Ishikawa (cell line): ENCODE measurements at regions not wholly inside any gene's neighbourhood (a gene's known extent, or its start where the extent isn't known, plus 50 kb on each side); places are given as distances from the start of the nearest gene placed in this dataset.

Experiments used
- CEBPB ChIP-seq: IDR thresholded peaks from 2 replicates; pipeline ENCODE4 v1.6.1; 2012
- CREB1 ChIP-seq: IDR thresholded peaks from 2 replicates; pipeline ENCODE4 v1.6.1; 2012; ENCODE audit warnings: low read depth
- EGR1 ChIP-seq: IDR thresholded peaks from 2 replicates; pipeline ENCODE4 v1.6.1; 2012
- EP300 ChIP-seq: IDR thresholded peaks from 2 replicates; pipeline ENCODE4 v1.6.1; 2012; ENCODE audit warnings: borderline replicate concordance
- FOXM1 ChIP-seq: IDR thresholded peaks from 2 replicates; pipeline ENCODE4 v1.6.1; 2012; ENCODE audit warnings: low read depth, borderline replicate concordance
- MAX ChIP-seq: IDR thresholded peaks from 2 replicates; pipeline ENCODE4 v1.6.1; 2012
- NFIC ChIP-seq: IDR thresholded peaks from 2 replicates; pipeline ENCODE4 v1.6.1; 2012
- RAD21 ChIP-seq: IDR thresholded peaks from 2 replicates; pipeline ENCODE4 v1.6.1; 2012; ENCODE audit warnings: low read depth
- REST ChIP-seq: IDR thresholded peaks from 2 replicates; pipeline ENCODE4 v1.6.1; 2012; ENCODE audit warnings: low read depth, mild to moderate bottlenecking
- TAF1 ChIP-seq: IDR thresholded peaks from 2 replicates; pipeline ENCODE4 v1.6.1; 2012; ENCODE audit warnings: low read depth, mild to moderate bottlenecking
- TCF12 ChIP-seq: IDR thresholded peaks from 2 replicates; pipeline ENCODE4 v1.6.1; 2012; ENCODE audit warnings: low read depth
- TEAD4 ChIP-seq: IDR thresholded peaks from 2 replicates; pipeline ENCODE4 v1.6.1; 2012
- USF1 ChIP-seq: IDR thresholded peaks from 2 replicates; pipeline ENCODE4 v1.6.1; 2012
- YY1 ChIP-seq: IDR thresholded peaks from 2 replicates; pipeline ENCODE4 v1.6.1; 2012; ENCODE audit warnings: low read depth
- ZBTB7A ChIP-seq: IDR thresholded peaks from 2 replicates; pipeline ENCODE4 v1.6.1; 2012; ENCODE audit warnings: low read depth

DNA sequence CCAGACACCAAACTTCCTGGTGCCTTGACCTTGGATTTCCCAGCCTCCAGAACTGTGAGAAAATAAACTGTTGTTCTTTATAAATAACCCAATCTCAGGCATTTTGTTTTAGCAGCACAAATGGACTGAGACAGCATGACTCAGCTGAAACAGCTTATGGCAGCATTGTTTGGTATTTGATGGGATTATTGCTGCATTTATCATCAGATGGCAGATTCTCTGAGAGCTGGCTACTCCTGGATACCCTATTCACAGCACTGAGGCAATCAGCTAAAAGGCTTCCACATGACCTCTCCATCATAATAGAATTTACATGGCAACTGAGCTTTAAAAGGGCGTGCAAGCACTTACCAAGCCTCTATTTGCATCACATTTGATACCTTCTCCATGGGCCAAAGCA, 623.1 kb upstream of the CPEB2 start:
- TF ChIP-seq CREB1, result no peak
- no peak for TF ChIP-seq REST
- TF ChIP-seq EGR1, result no peak
- no peak for TF ChIP-seq ZBTB7A
- TF ChIP-seq YY1, result no peak
- no peak for TF ChIP-seq TCF12
- no peak for TF ChIP-seq CEBPB
- no peak for TF ChIP-seq MAX
- no peak for TF ChIP-seq TAF1
- TF ChIP-seq TEAD4, result no peak
- TF ChIP-seq EP300, result no peak
- no peak for TF ChIP-seq NFIC
- TF ChIP-seq USF1, result no peak
- TF ChIP-seq FOXM1, result no peak
- TF ChIP-seq RAD21, result no peak

DNA sequence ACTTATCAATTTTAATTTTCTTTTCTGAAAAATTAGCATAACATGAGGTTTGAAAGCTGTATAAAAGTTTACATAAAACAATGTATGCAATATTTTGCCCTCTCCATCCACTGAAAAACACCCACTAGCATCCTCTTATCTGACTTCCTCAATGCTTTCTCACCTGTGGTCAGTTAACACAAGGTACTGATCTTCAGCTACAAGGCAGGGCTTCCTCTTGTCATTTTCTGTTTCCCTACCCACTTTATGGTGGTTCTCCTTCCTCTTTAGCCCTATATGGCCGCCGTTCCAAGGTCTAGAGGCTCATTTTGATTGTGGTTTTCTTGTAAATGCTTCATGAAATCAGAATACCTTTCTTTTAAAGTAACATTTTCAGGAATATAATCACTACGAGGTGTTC, 618.6 kb upstream of the CPEB2 start:
- TF ChIP-seq TCF12, result no peak
- no peak for TF ChIP-seq TEAD4
- no peak for TF ChIP-seq MAX
- no peak for TF ChIP-seq EP300
- no peak for TF ChIP-seq TAF1
- TF ChIP-seq FOXM1, result no peak
- no peak for TF ChIP-seq USF1
- no peak for TF ChIP-seq CEBPB
- no peak for TF ChIP-seq CREB1
- no peak for TF ChIP-seq YY1
- no peak for TF ChIP-seq RAD21
- TF ChIP-seq NFIC, result no peak
- TF ChIP-seq ZBTB7A, result no peak
- TF ChIP-seq EGR1, result no peak
- TF ChIP-seq REST, result no peak

- TF ChIP-seq TCF12, result no peak
- no peak for TF ChIP-seq NFIC
- no peak for TF ChIP-seq FOXM1
- no peak for TF ChIP-seq TEAD4
- TF ChIP-seq USF1, result no peak
- TF ChIP-seq REST, result no peak
- no peak for TF ChIP-seq TAF1
- TF ChIP-seq ZBTB7A, result no peak
- TF ChIP-seq RAD21, result no peak
- no peak for TF ChIP-seq CREB1
These were observed 617.5 kb upstream of the CPEB2 start for GRCh38 chr4:14384824-14385223.

DNA sequence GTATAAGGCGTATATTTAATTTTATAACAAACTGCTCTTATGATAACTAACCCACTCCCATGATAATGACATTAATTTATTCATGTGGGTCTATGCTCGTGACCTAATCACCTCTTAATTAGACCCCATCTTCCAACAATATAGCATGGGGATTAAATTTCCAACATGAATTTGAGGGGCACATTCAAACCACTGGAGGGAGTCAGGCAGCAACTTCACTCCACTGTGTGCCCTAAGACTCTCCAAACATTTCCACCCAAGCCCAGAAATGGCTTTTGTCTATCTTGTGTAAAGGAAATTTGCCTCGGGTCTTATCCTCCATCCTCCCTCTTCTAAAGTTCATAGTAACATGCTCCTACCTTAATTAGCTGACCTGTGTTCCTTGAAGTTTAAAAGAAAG, 616.1 kb upstream of the CPEB2 start:
- no peak for TF ChIP-seq EP300
- no peak for TF ChIP-seq TEAD4
- TF ChIP-seq TAF1, result no peak

DNA sequence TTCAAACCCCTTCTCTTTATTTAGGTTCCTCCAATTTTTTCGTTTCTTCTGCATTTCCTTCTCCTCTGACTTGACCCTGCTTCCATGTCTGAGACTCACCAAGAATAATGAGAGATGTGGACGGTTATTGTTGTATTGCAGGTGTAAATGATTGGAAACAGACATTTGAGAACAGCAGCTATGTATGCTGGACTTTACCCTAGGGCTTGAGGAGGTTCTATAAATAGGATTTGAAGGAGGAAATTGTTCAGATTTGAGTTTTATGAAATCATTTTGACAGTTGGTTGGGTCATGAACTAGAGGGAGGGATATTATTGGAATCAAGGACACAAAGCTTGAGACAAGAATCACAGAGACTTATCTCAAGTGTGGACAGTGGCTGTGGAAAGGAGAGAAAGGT, 614.6 kb upstream of the CPEB2 start:
- TF ChIP-seq EP300, result no peak
- no peak for TF ChIP-seq YY1
- TF ChIP-seq NFIC, result no peak
- TF ChIP-seq USF1, result no peak
- no peak for TF ChIP-seq TEAD4
- TF ChIP-seq MAX, result no peak
- no peak for TF ChIP-seq CEBPB
- TF ChIP-seq FOXM1, result no peak
- TF ChIP-seq CREB1, result no peak
- no peak for TF ChIP-seq TAF1
